ENCODE measurements at regions not wholly inside any gene's neighbourhood (a gene's known extent, or its start where the extent isn't known, plus 50 kb on each side); places are given as distances from the start of the nearest gene placed in this dataset.

DNA sequence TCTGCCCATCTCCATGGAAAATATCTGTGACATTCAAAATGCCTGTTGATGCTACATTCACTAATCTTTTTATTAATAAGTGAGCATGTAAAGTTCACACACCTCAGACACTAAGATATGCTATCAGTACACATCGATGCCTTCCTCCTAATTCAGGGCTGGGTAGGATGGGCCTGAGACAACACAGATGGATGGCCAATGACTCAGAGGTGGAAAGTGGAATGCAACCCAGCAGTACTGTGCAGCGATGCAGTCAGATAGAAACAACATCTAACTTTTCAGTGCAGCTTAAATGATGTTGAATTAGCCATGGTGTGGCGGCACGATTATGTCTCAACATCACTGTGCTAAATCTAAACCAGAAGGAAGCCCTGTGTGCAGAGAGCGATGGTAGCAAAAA is 161.6 kb upstream of the KCNJ15 start:
- Histone ChIP-seq H3K9me3 (ENCODE audit: control insufficient read depth in 2 of 3, insufficient read depth in 1 of 3, low read length in 3 of 3) (peaks cover 0 to 3% (median 0%) of the 10 kb centered on the region in 3 donors), H3K27me3 (ENCODE audit: control insufficient read depth, insufficient read depth, low read length) (no peaks in the 10 kb centered on the region), H3K4me1 (ENCODE audit: control insufficient read depth in 2 of 3, insufficient read depth in 2 of 3, low read depth in 1 of 3, low read length in 3 of 3) (no peaks in the 10 kb centered on the region), H3K4me3 (ENCODE audit: low read length in 3 of 3) (no peak overlapping the region), H3K9ac (ENCODE audit: low read length in 3 of 3) (no peak overlapping the region), H3K27ac (ENCODE audit: low read depth in 2 of 2, low read length in 2 of 2) (no peak overlapping the region), H3K36me3 (ENCODE audit: control insufficient read depth in 2 of 3, insufficient read depth in 3 of 3, low read length in 3 of 3) (no peaks in the 10 kb centered on the region)
- intact Hi-C loops (cut with DNase I) = no loop called here
- DNase-seq (peak in 2 of 5 donors; percentile 8 to 15), FAIRE-seq (no peak)
- TF ChIP-seq, protein P1, sequence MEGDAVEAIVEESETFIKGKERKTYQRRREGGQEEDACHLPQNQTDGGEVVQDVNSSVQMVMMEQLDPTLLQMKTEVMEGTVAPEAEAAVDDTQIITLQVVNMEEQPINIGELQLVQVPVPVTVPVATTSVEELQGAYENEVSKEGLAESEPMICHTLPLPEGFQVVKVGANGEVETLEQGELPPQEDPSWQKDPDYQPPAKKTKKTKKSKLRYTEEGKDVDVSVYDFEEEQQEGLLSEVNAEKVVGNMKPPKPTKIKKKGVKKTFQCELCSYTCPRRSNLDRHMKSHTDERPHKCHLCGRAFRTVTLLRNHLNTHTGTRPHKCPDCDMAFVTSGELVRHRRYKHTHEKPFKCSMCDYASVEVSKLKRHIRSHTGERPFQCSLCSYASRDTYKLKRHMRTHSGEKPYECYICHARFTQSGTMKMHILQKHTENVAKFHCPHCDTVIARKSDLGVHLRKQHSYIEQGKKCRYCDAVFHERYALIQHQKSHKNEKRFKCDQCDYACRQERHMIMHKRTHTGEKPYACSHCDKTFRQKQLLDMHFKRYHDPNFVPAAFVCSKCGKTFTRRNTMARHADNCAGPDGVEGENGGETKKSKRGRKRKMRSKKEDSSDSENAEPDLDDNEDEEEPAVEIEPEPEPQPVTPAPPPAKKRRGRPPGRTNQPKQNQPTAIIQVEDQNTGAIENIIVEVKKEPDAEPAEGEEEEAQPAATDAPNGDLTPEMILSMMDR (IDR thresholded peaks at IDR 0.05; ENCODE audit: borderline replicate concordance, extremely low read depth, insufficient read depth) = no peak

DNA sequence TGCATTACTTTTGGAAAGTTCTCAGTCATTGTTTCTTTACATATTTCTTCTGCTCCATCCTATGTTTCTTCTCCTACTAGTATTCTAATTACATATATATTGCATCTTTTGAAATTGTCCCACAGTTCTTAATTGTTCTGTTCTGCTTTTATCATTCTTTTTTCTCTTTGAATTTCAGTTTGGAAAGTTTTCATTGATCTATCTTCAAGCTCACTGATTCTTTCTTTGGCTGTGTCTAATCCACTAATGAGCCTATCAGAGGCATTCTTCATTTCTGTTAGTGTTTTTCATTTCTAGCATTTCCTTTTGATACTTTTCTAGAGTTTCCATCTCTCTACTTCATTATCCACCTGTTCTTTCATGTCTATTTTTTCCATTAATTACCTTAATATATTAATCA is 159.0 kb upstream of the KCNJ15 start:
- no peaks in the 10 kb centered on the region for H3K4me1 ChIP-seq (ENCODE audit: control insufficient read depth in 2 of 3, insufficient read depth in 2 of 3, low read depth in 1 of 3, low read length in 3 of 3)
- H3K27me3 ChIP-seq (ENCODE audit: control insufficient read depth, insufficient read depth, low read length) = no peaks in the 10 kb centered on the region
- H3K4me3 ChIP-seq (ENCODE audit: low read length in 3 of 3) = no peak overlapping the region
- intact Hi-C loops (cut with DNase I) = no loop called here
- H3K9ac ChIP-seq (ENCODE audit: low read length in 3 of 3) = no peak overlapping the region
- H3K36me3 ChIP-seq (ENCODE audit: control insufficient read depth in 2 of 3, insufficient read depth in 3 of 3, low read length in 3 of 3) = no peaks in the 10 kb centered on the region
- TF ChIP-seq, protein P1 (IDR thresholded peaks at IDR 0.05; ENCODE audit: borderline replicate concordance, extremely low read depth, insufficient read depth) = no peak
- peaks cover 0 to 3% (median 0%) of the 10 kb centered on the region in 3 donors for H3K9me3 ChIP-seq (ENCODE audit: control insufficient read depth in 2 of 3, insufficient read depth in 1 of 3, low read length in 3 of 3)
- H3K27ac ChIP-seq (ENCODE audit: low read depth in 2 of 2, low read length in 2 of 2) = no peak overlapping the region
- DNase-seq (no peak), FAIRE-seq (no peak)

DNA sequence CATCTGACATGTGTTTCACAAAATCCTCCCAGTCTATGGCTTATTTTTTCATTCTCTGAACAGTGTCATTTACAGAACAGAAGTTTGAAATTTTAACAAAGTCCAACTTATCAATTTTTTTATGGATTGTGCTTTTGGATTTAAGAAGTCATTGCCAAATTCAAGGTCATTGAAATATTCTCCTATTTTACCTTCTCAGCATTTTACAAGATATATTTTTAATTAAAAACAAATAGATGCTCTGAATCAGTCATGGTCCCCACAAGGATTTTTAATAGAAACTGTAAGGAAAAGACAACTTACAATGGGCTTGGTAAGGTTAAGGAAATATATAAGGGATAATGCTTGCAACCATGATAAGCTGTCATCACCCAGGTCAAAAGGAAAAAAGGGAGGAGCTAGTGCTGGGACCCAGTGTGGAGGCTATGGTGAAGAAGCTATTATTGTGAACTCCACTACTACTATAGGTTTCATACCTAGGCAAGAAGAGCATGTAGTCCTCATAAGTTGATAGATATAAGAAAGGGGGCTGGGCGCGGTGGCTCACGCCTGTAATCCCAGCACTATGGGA is 144.5 kb upstream of the KCNJ15 start:
- no peaks in the 10 kb centered on the region for H3K27me3 ChIP-seq (ENCODE audit: control insufficient read depth, insufficient read depth, low read length)
- intact Hi-C loops (cut with DNase I) = no loop called here

More for the DNA sequence above, 144.5 kb upstream of the KCNJ15 start:
- Histone ChIP-seq H3K4me3 (ENCODE audit: low read length in 3 of 3) (no peak overlapping the region), H3K36me3 (ENCODE audit: control insufficient read depth in 2 of 3, insufficient read depth in 3 of 3, low read length in 3 of 3) (no peaks in the 10 kb centered on the region), H3K9ac (ENCODE audit: low read length in 3 of 3) (no peak overlapping the region), H3K4me1 (ENCODE audit: control insufficient read depth in 2 of 3, insufficient read depth in 2 of 3, low read depth in 1 of 3, low read length in 3 of 3) (no peaks in the 10 kb centered on the region), H3K9me3 (ENCODE audit: control insufficient read depth in 2 of 3, insufficient read depth in 1 of 3, low read length in 3 of 3) (no peaks in the 10 kb centered on the region), H3K27ac (ENCODE audit: low read depth in 2 of 2, low read length in 2 of 2) (no peak overlapping the region)
- DNase-seq (no peak), FAIRE-seq (no peak)
- TF ChIP-seq, protein P1 (IDR thresholded peaks at IDR 0.05; ENCODE audit: borderline replicate concordance, extremely low read depth, insufficient read depth) = no peak
